ENCODE measurements at regions not wholly inside any gene's neighbourhood (a gene's known extent, or its start where the extent isn't known, plus 50 kb on each side); places are given as distances from the start of the nearest gene placed in this dataset.

GRCh38 chr1:68322096-68322495 lies 89.8 kb upstream of the WLS start:
- no peak for TF ChIP-seq CTCF (IDR thresholded peaks at IDR 0.05)
- no peak for TF ChIP-seq POLR2A (IDR thresholded peaks at IDR 0.05)
